OCI-LY1 (cell line): ENCODE measurements at regions not wholly inside any gene's neighbourhood (a gene's known extent, or its start where the extent isn't known, plus 50 kb on each side); places are given as distances from the start of the nearest gene placed in this dataset.

ENCODE experiments used
- H2AFZ ChIP-seq: fragments of 200-600 bp; sonication (generic), shearing (Covaris generic); 2 replicates; pipeline ENCODE4 v1.6.0; 2014; ENCODE audit warnings: antibody characterized with exemption, mild to moderate bottlenecking, low read length
- H3F3A ChIP-seq: fragments of 200-600 bp; sonication (generic), shearing (Covaris generic); 2 replicates; pipeline ENCODE4 v1.6.0; 2014; ENCODE audit warnings: mild to moderate bottlenecking, antibody characterized with exemption, low read length, moderate library complexity; ENCODE audit not compliant: insufficient read depth
- H3K27ac ChIP-seq: fragments of 200-600 bp; sonication (generic); 2 replicates; pipeline ENCODE4 v1.5.1; 2014; ENCODE audit warnings: low read length, mixed run types, mild to moderate bottlenecking, low read depth; ENCODE audit not compliant: poor library complexity, severe bottlenecking
- H3K27me3 ChIP-seq: fragments of 200-600 bp; sonication (generic); 2 replicates; pipeline ENCODE4 v1.6.0; 2014; ENCODE audit warnings: antibody characterized with exemption, mild to moderate bottlenecking, low read length, moderate library complexity; ENCODE audit not compliant: insufficient read depth
- H3K36me3 ChIP-seq: fragments of 200-600 bp; sonication (generic); 2 replicates; pipeline ENCODE4 v1.6.1; 2014; ENCODE audit warnings: mild to moderate bottlenecking, antibody characterized with exemption, low read length, moderate library complexity, mixed read lengths; ENCODE audit not compliant: insufficient read depth
- H3K4me1 ChIP-seq: fragments of 200-600 bp; sonication (generic); 2 replicates; pipeline ENCODE4 v1.5.1; 2014; ENCODE audit warnings: mild to moderate bottlenecking, low read length, moderate library complexity; ENCODE audit not compliant: insufficient read depth, severe bottlenecking
- H3K4me2 ChIP-seq: fragments of 200-600 bp; sonication (generic), shearing (Covaris generic); 2 replicates; pipeline ENCODE4 v1.6.1; 2014; ENCODE audit warnings: low read length
- H3K4me3 ChIP-seq: fragments of 200-600 bp; sonication (generic); 2 replicates; pipeline ENCODE4 v1.5.1; 2014; ENCODE audit warnings: low read length, low read depth, mild to moderate bottlenecking, mixed read lengths; ENCODE audit not compliant: poor library complexity, severe bottlenecking
- H3K79me2 ChIP-seq: fragments of 200-600 bp; shearing (Covaris generic); 2 replicates; pipeline ENCODE4 v1.6.1; 2016; ENCODE audit warnings: mixed run types, low read length, mixed read lengths; ENCODE audit not compliant: insufficient read depth
- H3K9ac ChIP-seq: fragments of 200-600 bp; sonication (generic), shearing (Covaris generic); 2 replicates; pipeline ENCODE4 v1.6.1; 2014; ENCODE audit warnings: mild to moderate bottlenecking, low read length, mixed read lengths
- H3K9me2 ChIP-seq: fragments of 200-600 bp; sonication (generic), shearing (Covaris generic); 2 replicates; pipeline ENCODE4 v1.6.1; 2014; ENCODE audit warnings: low read depth, mild to moderate bottlenecking, low read length, mixed read lengths
- H3K9me3 ChIP-seq: fragments of 200-600 bp; shearing (Covaris generic); 2 replicates; pipeline ENCODE4 v1.6.1; 2014; ENCODE audit warnings: low read length, mixed read lengths
- H4K20me1 ChIP-seq: fragments of 200-600 bp; sonication (generic), shearing (Covaris generic); 2 replicates; pipeline ENCODE4 v1.6.0; 2016; ENCODE audit warnings: mild to moderate bottlenecking, low read length; ENCODE audit not compliant: insufficient read depth
- EZH2 ChIP-seq: fragments of 200-600 bp; sonication (generic), shearing (Covaris generic); IDR thresholded peaks from 2 replicates; pipeline ENCODE4 v1.8.0; 2017; ENCODE audit warnings: borderline replicate concordance, mixed run types, mild to moderate bottlenecking, antibody characterized with exemption, low read length, moderate library complexity, mixed read lengths
- TF ChIP-seq, protein P1 (sequence below): fragments of 200-600 bp; sonication (generic), shearing (Covaris generic); IDR thresholded peaks from 2 replicates; pipeline ENCODE4 v1.5.1; 2017; ENCODE audit warnings: mild to moderate bottlenecking, antibody characterized with exemption, low read length, moderate library complexity, mixed read lengths

DNA sequence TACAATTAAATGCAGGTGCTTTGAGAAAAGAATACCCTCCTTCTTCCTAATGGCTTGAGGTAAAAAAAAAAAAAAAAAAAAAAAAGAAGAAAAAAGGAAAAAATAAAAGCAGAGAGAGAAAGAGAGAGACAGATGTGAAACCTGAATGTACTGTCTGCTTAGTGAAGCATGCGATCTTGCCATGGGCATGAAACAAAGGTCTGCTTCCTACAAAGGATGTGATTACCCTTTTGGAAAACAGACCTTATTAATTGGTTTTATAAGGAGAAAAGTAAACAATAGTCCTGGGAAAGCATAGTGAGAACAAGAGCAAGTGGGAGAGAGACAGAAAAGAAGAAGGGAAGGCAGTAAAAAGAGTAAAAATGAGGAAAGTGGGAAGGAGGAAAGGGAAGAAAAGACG is 526.1 kb upstream of the PABPC4L start:
- Histone ChIP-seq H2AFZ (no peak overlapping the region; the same call in 1 of the 2 replicates), H3K9me3 (no peaks in the 10 kb centered on the region), H3K27me3 (no peaks in the 10 kb centered on the region), H3K4me3 (no peak overlapping the region), H3K4me2 (no peak overlapping the region), H4K20me1 (no peaks in the 10 kb centered on the region), H3K4me1 (peaks cover 12% of the 10 kb centered on the region), H3K9me2 (no peaks in the 10 kb centered on the region), H3K36me3 (no peaks in the 10 kb centered on the region), H3K79me2 (no peaks in the 10 kb centered on the region), H3K27ac (no peak overlapping the region), H3K9ac (no peak overlapping the region), H3F3A (no peaks in the 10 kb centered on the region)
- TF ChIP-seq, protein P1, sequence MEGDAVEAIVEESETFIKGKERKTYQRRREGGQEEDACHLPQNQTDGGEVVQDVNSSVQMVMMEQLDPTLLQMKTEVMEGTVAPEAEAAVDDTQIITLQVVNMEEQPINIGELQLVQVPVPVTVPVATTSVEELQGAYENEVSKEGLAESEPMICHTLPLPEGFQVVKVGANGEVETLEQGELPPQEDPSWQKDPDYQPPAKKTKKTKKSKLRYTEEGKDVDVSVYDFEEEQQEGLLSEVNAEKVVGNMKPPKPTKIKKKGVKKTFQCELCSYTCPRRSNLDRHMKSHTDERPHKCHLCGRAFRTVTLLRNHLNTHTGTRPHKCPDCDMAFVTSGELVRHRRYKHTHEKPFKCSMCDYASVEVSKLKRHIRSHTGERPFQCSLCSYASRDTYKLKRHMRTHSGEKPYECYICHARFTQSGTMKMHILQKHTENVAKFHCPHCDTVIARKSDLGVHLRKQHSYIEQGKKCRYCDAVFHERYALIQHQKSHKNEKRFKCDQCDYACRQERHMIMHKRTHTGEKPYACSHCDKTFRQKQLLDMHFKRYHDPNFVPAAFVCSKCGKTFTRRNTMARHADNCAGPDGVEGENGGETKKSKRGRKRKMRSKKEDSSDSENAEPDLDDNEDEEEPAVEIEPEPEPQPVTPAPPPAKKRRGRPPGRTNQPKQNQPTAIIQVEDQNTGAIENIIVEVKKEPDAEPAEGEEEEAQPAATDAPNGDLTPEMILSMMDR, result no peak
- no peak for TF ChIP-seq EZH2

DNA sequence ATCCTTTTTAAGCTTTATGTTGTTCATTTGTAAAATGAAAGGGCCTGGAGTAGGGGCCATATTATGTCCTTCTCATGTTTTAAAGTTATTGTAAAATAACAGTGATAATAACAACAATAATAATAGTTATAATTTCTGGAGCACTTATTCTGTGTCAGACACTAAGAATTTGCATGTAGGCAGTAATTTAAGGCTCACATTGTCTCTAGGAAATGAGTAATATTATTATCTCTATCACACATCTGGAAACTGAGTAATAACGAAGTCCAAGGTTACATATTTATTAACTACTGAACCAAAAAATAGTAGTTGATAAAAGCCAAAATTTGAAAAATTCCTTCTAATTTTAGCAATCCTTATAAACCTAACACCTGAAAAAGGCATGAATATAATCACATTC is 520.7 kb upstream of the PABPC4L start:
- TF ChIP-seq, protein P1, result no peak
- TF ChIP-seq EZH2, result no peak
- H3K79me2 ChIP-seq, result no peaks in the 10 kb centered on the region

DNA sequence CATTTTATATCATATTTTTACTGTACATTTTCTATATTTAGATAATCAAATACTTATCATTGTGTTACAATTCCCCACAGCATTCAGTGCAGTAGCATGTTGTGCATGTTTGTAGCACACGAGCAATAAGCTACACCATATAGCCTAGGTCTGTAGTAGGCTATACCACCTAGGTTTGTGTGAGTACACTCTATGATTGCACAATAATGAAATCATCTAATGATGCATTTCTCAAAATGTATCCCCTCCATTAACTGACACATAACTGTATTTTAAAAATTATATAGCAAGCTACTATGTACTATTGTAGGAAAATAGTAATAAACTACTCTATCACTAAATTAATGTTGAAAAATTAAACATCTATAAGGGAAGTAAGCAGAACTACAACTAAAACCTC is 518.4 kb upstream of the PABPC4L start:
- H3K36me3 ChIP-seq, result no peaks in the 10 kb centered on the region
- H3K4me2 ChIP-seq, result no peak overlapping the region
- no peaks in the 10 kb centered on the region for H3F3A ChIP-seq
- no peaks in the 10 kb centered on the region for H3K79me2 ChIP-seq
- no peak overlapping the region for H3K9ac ChIP-seq
- no peak overlapping the region for H3K4me3 ChIP-seq
- H3K9me3 ChIP-seq, result no peaks in the 10 kb centered on the region
- no peaks in the 10 kb centered on the region for H3K27me3 ChIP-seq
- H4K20me1 ChIP-seq, result no peaks in the 10 kb centered on the region
- H3K4me1 ChIP-seq, result no peaks in the 10 kb centered on the region
- TF ChIP-seq EZH2, result no peak
- TF ChIP-seq, protein P1, result no peak
- no peak overlapping the region for H3K27ac ChIP-seq
- H2AFZ ChIP-seq, result no peak overlapping the region
- H3K9me2 ChIP-seq, result no peaks in the 10 kb centered on the region

More for the DNA sequence above, 520.7 kb upstream of the PABPC4L start:
- H3K9me3 ChIP-seq, result no peaks in the 10 kb centered on the region
- peaks cover 6% of the 10 kb centered on the region for H3K4me1 ChIP-seq
- no peaks in the 10 kb centered on the region for H3K36me3 ChIP-seq
- no peak overlapping the region for H3K4me3 ChIP-seq
- H3K27ac ChIP-seq, result no peak overlapping the region
- no peak overlapping the region for H2AFZ ChIP-seq
- H3K27me3 ChIP-seq, result no peaks in the 10 kb centered on the region
- H4K20me1 ChIP-seq, result no peaks in the 10 kb centered on the region
- no peaks in the 10 kb centered on the region for H3F3A ChIP-seq
- no peaks in the 10 kb centered on the region for H3K9me2 ChIP-seq
- H3K4me2 ChIP-seq, result no peak overlapping the region
- no peak overlapping the region for H3K9ac ChIP-seq
